ENCODE measurements at regions not wholly inside any gene's neighbourhood (a gene's known extent, or its start where the extent isn't known, plus 50 kb on each side); places are given as distances from the start of the nearest gene placed in this dataset.
"Not testable (repeated sequence)": the region's sequence is repeated elsewhere in the genome, so short reads cannot be mapped to it uniquely, and the experiment has no call there.

DNA sequence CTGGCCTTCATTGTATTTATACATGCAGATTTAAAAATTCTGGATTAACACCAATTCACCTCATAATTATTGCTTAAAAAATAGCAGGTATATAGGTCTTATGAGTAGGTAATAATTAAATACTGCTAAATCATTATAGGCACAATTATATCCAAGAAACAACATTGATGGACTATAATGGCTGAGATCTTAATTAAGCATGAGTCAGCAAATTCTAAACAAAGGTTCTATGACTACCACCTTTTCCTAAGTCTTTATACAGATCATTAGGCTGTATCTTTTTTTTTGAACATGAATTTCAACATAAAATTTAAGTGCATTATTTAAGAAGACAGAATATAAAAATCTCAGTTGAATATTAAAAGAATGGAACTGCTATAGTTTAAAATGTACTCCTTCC, 1678.7 kb upstream of the PCDH10 start:
- TF ChIP-seq CTCF (IDR thresholded peaks at IDR 0.05) (no peak), EZH2 (IDR thresholded peaks at IDR 0.05; ENCODE audit: borderline replicate concordance, insufficient read depth, low read depth, low read length, poor library complexity, severe bottlenecking) (no peak)
- Mint-ChIP-seq H3K27ac (no peak overlapping the region), H3K27me3 (no peaks in the 10 kb centered on the region), H3K4me1 (no peaks in the 10 kb centered on the region), H3K4me3 (no peak overlapping the region), H3K9me3 (ENCODE audit: insufficient read depth) (peaks cover 6% of the 10 kb centered on the region)
- Histone ChIP-seq H3K4me2 (replicated peaks; ENCODE audit: low read depth, low read length, poor library complexity, severe bottlenecking) (no peak overlapping the region), H2AFZ (ENCODE audit: insufficient read depth, low read depth, low read length, poor library complexity, severe bottlenecking) (no peak overlapping the region), H3K79me2 (ENCODE audit: control insufficient read depth, insufficient read depth, low read length) (no peaks in the 10 kb centered on the region), H3K4me1 (ENCODE audit: control insufficient read depth in 2 of 2, insufficient read depth in 2 of 2, low read length in 2 of 2) (no peaks in the 10 kb centered on the region), H3K9ac (ENCODE audit: low read length) (no peak overlapping the region), H3K27me3 (replicated peaks in 1 of 4; ENCODE audit: control extremely low read depth in 1 of 4, control insufficient read depth in 3 of 4, insufficient read depth in 4 of 4, low read length in 3 of 4) (no peaks in the 10 kb centered on the region), H4K20me1 (ENCODE audit: control insufficient read depth, insufficient read depth, low read length, poor library complexity, severe bottlenecking) (no peaks in the 10 kb centered on the region), H3K4me3 (ENCODE audit: control extremely low read depth in 1 of 5, extremely low read depth in 1 of 5, insufficient read depth in 1 of 5, low read depth in 2 of 5, low read length in 4 of 5) (no peak overlapping the region), H3K9me3 (ENCODE audit: control extremely low read depth in 1 of 3, control insufficient read depth in 2 of 3, insufficient read depth in 1 of 3, low read length in 2 of 3) (peaks cover 0 to 6% (median 0%) of the 10 kb centered on the region in 3 donors), H3K27ac (ENCODE audit: low read length in 2 of 2) (no peak overlapping the region), H3K36me3 (replicated peaks in 1 of 2; ENCODE audit: control extremely low read depth in 1 of 2, control insufficient read depth in 1 of 2, extremely low read depth in 1 of 2, insufficient read depth in 2 of 2, low read length in 1 of 2) (no peaks in the 10 kb centered on the region)
- CTCF ChIA-PET = no interaction called here
- POLR2A ChIA-PET = no interaction called here
- ATAC-seq (ENCODE audit: low read depth) = no peak
- intact Hi-C loops (cut with micrococcal nuclease) = no loop called here
- no peak for DNase-seq

DNA sequence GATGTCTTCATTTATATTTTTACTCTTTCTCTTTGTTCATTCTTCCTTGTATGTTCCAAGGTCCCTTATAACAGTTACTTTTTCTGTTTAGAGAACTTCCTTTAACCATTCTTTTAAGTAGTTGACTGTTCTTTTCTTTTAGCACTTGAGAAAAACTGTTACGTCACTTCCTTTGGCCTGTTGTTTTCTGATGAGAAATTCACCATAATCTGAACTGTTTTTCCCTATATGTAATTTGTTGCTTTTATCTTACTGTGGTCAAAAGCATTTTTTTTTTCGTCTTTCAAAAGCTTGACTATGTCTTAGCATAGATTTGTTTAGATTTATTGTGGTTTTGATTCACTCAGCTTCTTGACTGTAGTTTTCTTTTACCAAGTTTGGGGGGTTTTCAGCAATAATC, 1660.3 kb upstream of the PCDH10 start:
- no peak overlapping the region for H3K27ac Mint-ChIP-seq
- no CpG with 5 or more reads among the region's 2 CpGs for WGBS (ENCODE audit: insufficient coverage)
- no peaks in the 10 kb centered on the region for H4K20me1 ChIP-seq (ENCODE audit: control insufficient read depth, insufficient read depth, low read length, poor library complexity, severe bottlenecking)
- intact Hi-C loops (cut with micrococcal nuclease) = no loop called here
- no peak overlapping the region for H2AFZ ChIP-seq (ENCODE audit: insufficient read depth, low read depth, low read length, poor library complexity, severe bottlenecking)
- H3K4me3 ChIP-seq (ENCODE audit: control extremely low read depth in 1 of 5, extremely low read depth in 1 of 5, insufficient read depth in 1 of 5, low read depth in 2 of 5, low read length in 4 of 5) = no peak overlapping the region
- no peak overlapping the region for H3K9ac ChIP-seq (ENCODE audit: low read length)
- H3K27me3 ChIP-seq (replicated peaks in 1 of 4; ENCODE audit: control extremely low read depth in 1 of 4, control insufficient read depth in 3 of 4, insufficient read depth in 4 of 4, low read length in 3 of 4) = no peaks in the 10 kb centered on the region
- no peaks in the 10 kb centered on the region for H3K79me2 ChIP-seq (ENCODE audit: control insufficient read depth, insufficient read depth, low read length)
- H3K4me3 Mint-ChIP-seq = no peak overlapping the region
- H3K27ac ChIP-seq (ENCODE audit: low read length in 2 of 2) = no peak overlapping the region
- H3K4me1 Mint-ChIP-seq = no peaks in the 10 kb centered on the region
- H3K36me3 ChIP-seq (replicated peaks in 1 of 2; ENCODE audit: control extremely low read depth in 1 of 2, control insufficient read depth in 1 of 2, extremely low read depth in 1 of 2, insufficient read depth in 2 of 2, low read length in 1 of 2) = no peaks in the 10 kb centered on the region
- TF ChIP-seq CTCF (IDR thresholded peaks at IDR 0.05) (no peak), EZH2 (IDR thresholded peaks at IDR 0.05; ENCODE audit: borderline replicate concordance, insufficient read depth, low read depth, low read length, poor library complexity, severe bottlenecking) (no peak)
- H3K9me3 ChIP-seq (ENCODE audit: control extremely low read depth in 1 of 3, control insufficient read depth in 2 of 3, insufficient read depth in 1 of 3, low read length in 2 of 3) = no peaks in the 10 kb centered on the region
- H3K4me1 ChIP-seq (ENCODE audit: control insufficient read depth in 2 of 2, insufficient read depth in 2 of 2, low read length in 2 of 2) = no peaks in the 10 kb centered on the region
- H3K9me3 Mint-ChIP-seq (ENCODE audit: insufficient read depth) = no peaks in the 10 kb centered on the region
- ChIA-PET POLR2A (no interaction called here), CTCF (no interaction called here)
- H3K27me3 Mint-ChIP-seq = no peaks in the 10 kb centered on the region
- ATAC-seq (ENCODE audit: low read depth) = no peak
- no peak overlapping the region for H3K4me2 ChIP-seq (replicated peaks; ENCODE audit: low read depth, low read length, poor library complexity, severe bottlenecking)
- DNase-seq = no peak

- H3K27ac Mint-ChIP-seq; intact Hi-C loops (cut with micrococcal nuclease); ATAC-seq (ENCODE audit: low read depth); H3K27me3 ChIP-seq (replicated peaks in 1 of 4; ENCODE audit: control extremely low read depth in 1 of 4, control insufficient read depth in 3 of 4, insufficient read depth in 4 of 4, low read length in 3 of 4); H3K9me3 Mint-ChIP-seq (ENCODE audit: insufficient read depth); H3K4me1 Mint-ChIP-seq; H3K4me2 ChIP-seq (replicated peaks; ENCODE audit: low read depth, low read length, poor library complexity, severe bottlenecking); H3K4me3 Mint-ChIP-seq; H4K20me1 ChIP-seq (ENCODE audit: control insufficient read depth, insufficient read depth, low read length, poor library complexity, severe bottlenecking); H2AFZ ChIP-seq (ENCODE audit: insufficient read depth, low read depth, low read length, poor library complexity, severe bottlenecking); POLR2A ChIA-PET; H3K27ac ChIP-seq (ENCODE audit: low read length in 2 of 2); H3K4me1 ChIP-seq (ENCODE audit: control insufficient read depth in 2 of 2, insufficient read depth in 2 of 2, low read length in 2 of 2); H3K27me3 Mint-ChIP-seq; CTCF ChIA-PET; DNase-seq; H3K36me3 ChIP-seq (replicated peaks in 1 of 2; ENCODE audit: control extremely low read depth in 1 of 2, control insufficient read depth in 1 of 2, extremely low read depth in 1 of 2, insufficient read depth in 2 of 2, low read length in 1 of 2); H3K79me2 ChIP-seq (ENCODE audit: control insufficient read depth, insufficient read depth, low read length); H3K9ac ChIP-seq (ENCODE audit: low read length); H3K4me3 ChIP-seq (ENCODE audit: control extremely low read depth in 1 of 5, extremely low read depth in 1 of 5, insufficient read depth in 1 of 5, low read depth in 2 of 5, low read length in 4 of 5): not testable (repeated sequence)
- peaks cover 0 to 12% (median 1%) of the 10 kb centered on the region in 3 donors for H3K9me3 ChIP-seq (ENCODE audit: control extremely low read depth in 1 of 3, control insufficient read depth in 2 of 3, insufficient read depth in 1 of 3, low read length in 2 of 3)
- WGBS (ENCODE audit: insufficient coverage) = 81% methylated on average over 4 of the region's 5 CpGs
Measured at GRCh38 chr4:131496211-131496610, 1652.9 kb upstream of the PCDH10 start.

Data from B cell (primary cell).